ENCODE measurements at regions not wholly inside any gene's neighbourhood (a gene's known extent, or its start where the extent isn't known, plus 50 kb on each side); places are given as distances from the start of the nearest gene placed in this dataset.
A peak's percentile ranks its signal among the peaks of the same experiment; 100 is the strongest.

- WGBS (ENCODE audit: extremely low coverage, insufficient read length, low lambda C conversion rate) = no CpG with 5 or more reads among the region's 7 CpGs
- Histone ChIP-seq H2BK5ac (ENCODE audit: insufficient read length, low read length) (no peak overlapping the region), H3K9me3 (ENCODE audit: control insufficient read depth, low read depth, low read length) (no peaks in the 10 kb centered on the region), H2BK120ac (ENCODE audit: low read depth, low read length, poor library complexity, severe bottlenecking) (no peak overlapping the region), H4K8ac (replicated peaks; ENCODE audit: insufficient read length, low read depth, low read length) (no peak overlapping the region), H2AK5ac (ENCODE audit: insufficient read length, low read length) (no peak overlapping the region), H3K56ac (ENCODE audit: insufficient read length, low read depth, low read length) (no peak overlapping the region), H4K91ac (ENCODE audit: insufficient read length, low read depth, low read length) (no peak overlapping the region), H3K27ac (ENCODE audit: insufficient read length, low read depth, low read length) (no peak overlapping the region), H4K5ac (ENCODE audit: insufficient read length, low read depth, low read length) (no peak overlapping the region), H3K79me1 (ENCODE audit: insufficient read depth, low read depth, low read length, poor library complexity, severe bottlenecking) (no peaks in the 10 kb centered on the region), H4K20me1 (ENCODE audit: control insufficient read depth, insufficient read depth, insufficient read length) (no peaks in the 10 kb centered on the region), H3T11ph (ENCODE audit: low read length) (no peak overlapping the region), H3K27me3 (ENCODE audit: insufficient read depth, low read length) (no peaks in the 10 kb centered on the region), H2BK15ac (ENCODE audit: low read depth, low read length) (no peak overlapping the region), H3K14ac (ENCODE audit: insufficient read depth, low read length) (no peak overlapping the region), H2BK12ac (ENCODE audit: insufficient read length, low read depth, low read length) (no peak overlapping the region), H3K23me2 (ENCODE audit: insufficient read length, low read depth, low read length, poor library complexity, severe bottlenecking) (no peaks in the 10 kb centered on the region), H3K18ac (ENCODE audit: insufficient read length, low read depth, low read length) (no peak overlapping the region), H3K9ac (ENCODE audit: extremely low read depth, insufficient read length, low read length) (no peak overlapping the region), H3K23ac (ENCODE audit: insufficient read length, low read depth, low read length) (no peak overlapping the region), H3K79me2 (ENCODE audit: insufficient read depth, low read length) (no peaks in the 10 kb centered on the region), H3K4ac (ENCODE audit: low read depth, low read length) (no peak overlapping the region), H2BK20ac (ENCODE audit: low read depth, low read length, poor library complexity, severe bottlenecking) (no peak overlapping the region), H3K4me1 (ENCODE audit: insufficient read depth, low read length) (no peaks in the 10 kb centered on the region), H2AFZ (ENCODE audit: low read length) (peak overlapping the region; percentile 34), H3K4me2 (ENCODE audit: insufficient read depth, insufficient read length, low read length) (no peak overlapping the region)
- Mint-ChIP-seq H3K27me3 (ENCODE audit: low read depth) (no peaks in the 10 kb centered on the region), H3K27ac (peak overlapping the region in 1 of 3 experiments; percentile 84; a peak in 1 of 7 replicates), H3K9me3 (no peaks in the 10 kb centered on the region), H3K4me3 (no peak overlapping the region), H3K36me3 (ENCODE audit: insufficient read depth in 1 of 3, low read depth in 3 of 3) (no peaks in the 10 kb centered on the region), H3K4me1 (peaks cover 9 to 11% of the 10 kb centered on the region in 2 experiments)
- DNase-seq = peak; percentile 40
- no peak for TF ChIP-seq CTCF (conservative IDR thresholded peaks at IDR 0.05)
These were observed 97.1 kb upstream of the UBAC2 start for GRCh38 chr13:99103536-99103935.
